Keratinocyte (primary cell): ENCODE measurements at regions not wholly inside any gene's neighbourhood (a gene's known extent, or its start where the extent isn't known, plus 50 kb on each side); places are given as distances from the start of the nearest gene placed in this dataset.

Source experiments
- DNase-seq: peaks from one replicate; pipeline ENCODE4 v3.0.0-alpha.2; 2011; ENCODE audit warnings: low read depth, missing footprints, low spot score
- FAIRE-seq: peaks from 2 replicates; lab custom pipeline; 2011; peaks lifted over from hg19 to GRCh38; lab: Jason Lieb, UNC
- H2AFZ ChIP-seq: 2 replicates; pipeline ENCODE4 v1.6.0; 2012; ENCODE audit warnings: low read length, control low read depth, inconsistent platforms; ENCODE audit not compliant: control insufficient read depth
- H3K27ac ChIP-seq: 2 replicates; pipeline ENCODE4 v1.5.1; 2011; ENCODE audit warnings: low read length; ENCODE audit not compliant: control insufficient read depth, insufficient read depth
- H3K27me3 ChIP-seq: 3 replicates; pipeline ENCODE4 v1.6.0; 2011; ENCODE audit warnings: low read length; ENCODE audit not compliant: control insufficient read depth, insufficient read depth; ENCODE audit errors: extremely low read depth
- H3K36me3 ChIP-seq, 2 experiments: 2 replicates in 1 of 2; 3 replicates in 1 of 2; pipeline ENCODE4 v1.5.1; 2011; ENCODE audit warnings: low read length in 2 of 2, mild to moderate bottlenecking in 1 of 2; ENCODE audit not compliant: control insufficient read depth in 2 of 2, insufficient read depth in 2 of 2; ENCODE audit errors: extremely low read depth in 1 of 2
- H3K4me1 ChIP-seq: 3 replicates; pipeline ENCODE4 v1.5.1; 2011; ENCODE audit warnings: low read length; ENCODE audit not compliant: control insufficient read depth, insufficient read depth; ENCODE audit errors: extremely low read depth
- H3K4me2 ChIP-seq: 3 replicates; pipeline ENCODE4 v1.6.0; 2011; ENCODE audit warnings: low read depth, low read length; ENCODE audit not compliant: control insufficient read depth, insufficient read depth; ENCODE audit errors: extremely low read depth
- H3K4me3 ChIP-seq, 3 experiments: fragments of 200-600 bp in 1 of 3; sonication (generic) in 1 of 3; 2 replicates in 2 of 3; 3 replicates in 1 of 3; pipeline ENCODE4 v1.5.1; 2011 to 2016; ENCODE audit warnings: low read length in 3 of 3, mild to moderate bottlenecking in 3 of 3, control low read depth in 2 of 3, inconsistent platforms in 1 of 3, low read depth in 1 of 3, mixed read lengths in 1 of 3, mixed run types in 1 of 3, moderate library complexity in 1 of 3; ENCODE audit not compliant: control insufficient read depth in 2 of 3, insufficient read depth in 2 of 3; ENCODE audit errors: extremely low read depth in 1 of 3
- H3K79me2 ChIP-seq: 2 replicates; pipeline ENCODE4 v1.6.0; 2012; ENCODE audit warnings: low read length; ENCODE audit not compliant: control insufficient read depth, insufficient read depth
- H3K9ac ChIP-seq: 3 replicates; pipeline ENCODE4 v1.6.0; 2011; ENCODE audit warnings: low read length; ENCODE audit not compliant: control insufficient read depth, insufficient read depth; ENCODE audit errors: extremely low read depth
- H3K9me1 ChIP-seq: 3 replicates; pipeline ENCODE4 v1.6.0; 2011; ENCODE audit warnings: low read length; ENCODE audit not compliant: control insufficient read depth, insufficient read depth; ENCODE audit errors: extremely low read depth
- H3K9me3 ChIP-seq: 2 replicates; pipeline ENCODE4 v1.5.1; 2012; ENCODE audit warnings: low read depth, low read length; ENCODE audit not compliant: control insufficient read depth
- H4K20me1 ChIP-seq: 3 replicates; pipeline ENCODE4 v1.6.0; 2011; ENCODE audit warnings: low read length; ENCODE audit not compliant: control insufficient read depth, insufficient read depth; ENCODE audit errors: extremely low read depth
- CTCF ChIP-seq, 3 experiments: IDR thresholded peaks in 1 of 3; conservative IDR thresholded peaks in 1 of 3; optimal IDR thresholded peaks in 1 of 3; 2 replicates in 2 of 3; 3 replicates in 1 of 3; pipeline versions ENCODE3 to v1.5.1; 2011; ENCODE audit warnings: low read length in 3 of 3, mild to moderate bottlenecking in 3 of 3, moderate library complexity in 2 of 3, control low read depth in 1 of 3, inconsistent platforms in 1 of 3; ENCODE audit not compliant: insufficient read depth in 2 of 3; ENCODE audit errors: extremely low read depth in 1 of 3
- EZH2 ChIP-seq: IDR thresholded peaks from one replicate; pipeline ENCODE4 v1.6.1; 2012; ENCODE audit warnings: inconsistent platforms, mild to moderate bottlenecking, low read length, moderate library complexity
- dilution Hi-C: fragments of 300-500 bp; cut with MboI; formaldehyde crosslinking; loops from one replicate; pipeline ENCODE4 v1.7.0; 2020; ENCODE audit warnings: low sequenced_read_pairs; ENCODE audit not compliant: extremely low pct_ligation_motif_present

GRCh38 chr1:4422504-4423289 lies 231.7 kb upstream of the AJAP1 start:
- no peaks in the 10 kb centered on the region for H3K36me3 ChIP-seq
- H3K4me1 ChIP-seq: no peaks in the 10 kb centered on the region
- H3K4me3 ChIP-seq: no peak overlapping the region
- DNase-seq (no peak), FAIRE-seq (no peak)
- H3K79me2 ChIP-seq: no peaks in the 10 kb centered on the region
- H3K27me3 ChIP-seq: no peaks in the 10 kb centered on the region
- no peak overlapping the region for H3K27ac ChIP-seq
- TF ChIP-seq EZH2 (no peak), CTCF (optimal IDR thresholded peaks at IDR 0.05 in 1 of 3, IDR thresholded peaks at IDR 0.05 in 1 of 3, conservative IDR thresholded peaks at IDR 0.05 in 1 of 3; ENCODE audit: extremely low read depth in 1 of 3, insufficient read depth in 2 of 3, low read length in 3 of 3) (no peak)
- no peak overlapping the region for H2AFZ ChIP-seq
- no peaks in the 10 kb centered on the region for H4K20me1 ChIP-seq
- no peak overlapping the region for H3K4me2 ChIP-seq
- H3K9me1 ChIP-seq: no peaks in the 10 kb centered on the region
- no peak overlapping the region for H3K9ac ChIP-seq
- H3K9me3 ChIP-seq: peaks cover 7% of the 10 kb centered on the region
- dilution Hi-C loops: no loop called here

GRCh38 chr1:4424254-4424653 lies 230.2 kb upstream of the AJAP1 start:
- no peaks in the 10 kb centered on the region for H3K4me1 ChIP-seq
- no peaks in the 10 kb centered on the region for H4K20me1 ChIP-seq
- no peak overlapping the region for H3K9ac ChIP-seq
- no peak for TF ChIP-seq EZH2
- TF ChIP-seq CTCF (optimal IDR thresholded peaks at IDR 0.05 in 1 of 3, IDR thresholded peaks at IDR 0.05 in 1 of 3, conservative IDR thresholded peaks at IDR 0.05 in 1 of 3; ENCODE audit: extremely low read depth in 1 of 3, insufficient read depth in 2 of 3, low read length in 3 of 3): no peak
- no peaks in the 10 kb centered on the region for H3K27me3 ChIP-seq
- dilution Hi-C loops: no loop called here
- peaks cover 5% of the 10 kb centered on the region for H3K9me3 ChIP-seq
- H3K36me3 ChIP-seq: no peaks in the 10 kb centered on the region
- H3K27ac ChIP-seq: no peak overlapping the region
- no peaks in the 10 kb centered on the region for H3K79me2 ChIP-seq
- FAIRE-seq (no peak), DNase-seq (no peak)
- H3K4me2 ChIP-seq: no peak overlapping the region
- no peaks in the 10 kb centered on the region for H3K9me1 ChIP-seq
- H3K4me3 ChIP-seq: no peak overlapping the region
- no peak overlapping the region for H2AFZ ChIP-seq
